Endodermal cell (in vitro differentiated cells): ENCODE measurements at regions not wholly inside any gene's neighbourhood (a gene's known extent, or its start where the extent isn't known, plus 50 kb on each side); places are given as distances from the start of the nearest gene placed in this dataset.
"Not testable (repeated sequence)": the region's sequence is repeated elsewhere in the genome, so short reads cannot be mapped to it uniquely, and the experiment has no call there.

Experiments used
- DNase-seq: peaks from one replicate; pipeline ENCODE4 v3.0.0-alpha.2; 2017
- H3K27ac ChIP-seq: 2 replicates; pipeline ENCODE4 v1.5.1; 2013; ENCODE audit warnings: mild to moderate bottlenecking, low read depth, low read length, moderate library complexity
- H3K27me3 ChIP-seq: 2 replicates; pipeline ENCODE4 v1.6.1; 2013; ENCODE audit warnings: mild to moderate bottlenecking, low read length, moderate library complexity; ENCODE audit not compliant: insufficient read depth, control insufficient read depth, poor library complexity, severe bottlenecking
- H3K36me3 ChIP-seq: 2 replicates; pipeline ENCODE4 v1.7.0; 2013; ENCODE audit warnings: mild to moderate bottlenecking, low read length, moderate library complexity; ENCODE audit not compliant: control insufficient read depth, insufficient read depth
- H3K4me1 ChIP-seq: one replicate; pipeline ENCODE4 v1.7.0; 2013; ENCODE audit warnings: low read length; ENCODE audit not compliant: control insufficient read depth, insufficient read depth
- H3K4me3 ChIP-seq: 2 replicates; pipeline ENCODE4 v1.5.1; 2013; ENCODE audit warnings: mild to moderate bottlenecking, low read length, moderate library complexity
- H3K9ac ChIP-seq: 2 replicates; pipeline ENCODE4 v1.6.1; 2013; ENCODE audit warnings: mild to moderate bottlenecking, low read length, moderate library complexity; ENCODE audit not compliant: poor library complexity, severe bottlenecking; ENCODE audit errors: extremely low read depth
- H3K9me3 ChIP-seq: 2 replicates; pipeline ENCODE4 v1.6.1; 2013; ENCODE audit warnings: mild to moderate bottlenecking, low read length, moderate library complexity; ENCODE audit not compliant: control insufficient read depth
- H3K27ac Mint-ChIP-seq: 2 replicates; pipeline ENCODE4 v1.8.0; 2020; ENCODE audit warnings: mixed read lengths
- H3K27me3 Mint-ChIP-seq: 2 replicates; pipeline ENCODE4 v1.8.0; 2021; ENCODE audit warnings: mild to moderate bottlenecking, mixed read lengths; ENCODE audit not compliant: insufficient read depth
- H3K36me3 Mint-ChIP-seq: 2 replicates; pipeline ENCODE4 v1.8.0; 2020; ENCODE audit warnings: low read depth, mixed read lengths
- H3K4me1 Mint-ChIP-seq: 2 replicates; pipeline ENCODE4 v1.8.0; 2020; ENCODE audit warnings: mixed read lengths
- H3K4me3 Mint-ChIP-seq: 2 replicates; pipeline ENCODE4 v1.8.0; 2020; ENCODE audit warnings: mild to moderate bottlenecking, moderate library complexity, mixed read lengths
- H3K9me3 Mint-ChIP-seq: 2 replicates; pipeline ENCODE4 v1.8.0; 2020; ENCODE audit warnings: mild to moderate bottlenecking, mixed read lengths
- WGBS, 2 experiments: methylation state at CpG; one replicate each; pipeline versions ENCODE4 v1.1.5 to v1.1.7; 2013; ENCODE audit warnings: missing lambda C conversion rate in 2 of 2, mixed read lengths in 1 of 2; ENCODE audit not compliant: insufficient coverage in 1 of 2, insufficient read length in 1 of 2; 5-methylcytosine and 5-hydroxymethylcytosine counted together
- TF ChIP-seq, protein P1 (sequence below): fragments of 200-600 bp; sonication (generic); conservative IDR thresholded peaks from 2 replicates; pipeline ENCODE4 v1.5.0; 2021; ENCODE audit warnings: antibody characterized with exemption, mild to moderate bottlenecking

DNA sequence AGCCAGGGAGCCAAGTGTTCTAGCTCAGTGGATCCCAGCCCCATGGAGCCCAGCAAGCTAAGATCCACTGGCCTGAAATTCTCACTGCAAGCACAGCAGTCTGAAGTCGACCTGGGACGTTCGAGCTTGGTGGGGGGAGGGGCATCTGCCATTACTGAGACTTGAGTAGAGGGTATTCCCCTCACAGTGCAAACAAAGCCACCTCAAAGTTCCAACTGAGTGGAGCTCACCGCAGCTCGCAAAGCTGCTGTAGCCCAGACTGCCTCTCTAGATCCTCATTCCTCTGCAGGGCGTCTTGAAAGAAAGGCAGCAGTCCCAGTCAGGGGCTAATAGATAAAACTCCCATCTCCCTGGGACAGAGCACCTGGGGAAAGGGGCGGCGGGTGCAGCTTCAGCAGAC lies 226.3 kb downstream of the ZIC3 start:
- no peak overlapping the region for H3K4me3 Mint-ChIP-seq
- H3K9ac ChIP-seq, result no peak overlapping the region
- no peak overlapping the region for H3K27ac ChIP-seq
- no peaks in the 10 kb centered on the region for H3K36me3 Mint-ChIP-seq
- H3K9me3 Mint-ChIP-seq, result peaks cover 68% of the 10 kb centered on the region
- TF ChIP-seq, protein P1, sequence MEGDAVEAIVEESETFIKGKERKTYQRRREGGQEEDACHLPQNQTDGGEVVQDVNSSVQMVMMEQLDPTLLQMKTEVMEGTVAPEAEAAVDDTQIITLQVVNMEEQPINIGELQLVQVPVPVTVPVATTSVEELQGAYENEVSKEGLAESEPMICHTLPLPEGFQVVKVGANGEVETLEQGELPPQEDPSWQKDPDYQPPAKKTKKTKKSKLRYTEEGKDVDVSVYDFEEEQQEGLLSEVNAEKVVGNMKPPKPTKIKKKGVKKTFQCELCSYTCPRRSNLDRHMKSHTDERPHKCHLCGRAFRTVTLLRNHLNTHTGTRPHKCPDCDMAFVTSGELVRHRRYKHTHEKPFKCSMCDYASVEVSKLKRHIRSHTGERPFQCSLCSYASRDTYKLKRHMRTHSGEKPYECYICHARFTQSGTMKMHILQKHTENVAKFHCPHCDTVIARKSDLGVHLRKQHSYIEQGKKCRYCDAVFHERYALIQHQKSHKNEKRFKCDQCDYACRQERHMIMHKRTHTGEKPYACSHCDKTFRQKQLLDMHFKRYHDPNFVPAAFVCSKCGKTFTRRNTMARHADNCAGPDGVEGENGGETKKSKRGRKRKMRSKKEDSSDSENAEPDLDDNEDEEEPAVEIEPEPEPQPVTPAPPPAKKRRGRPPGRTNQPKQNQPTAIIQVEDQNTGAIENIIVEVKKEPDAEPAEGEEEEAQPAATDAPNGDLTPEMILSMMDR, result no peak
- no peak for DNase-seq
- 89 to 90% methylated on average over 2 to 5 of the region's 8 CpGs for WGBS, 2 experiments
- no peaks in the 10 kb centered on the region for H3K27me3 ChIP-seq
- H3K4me1 Mint-ChIP-seq, result no peaks in the 10 kb centered on the region
- H3K36me3 ChIP-seq, result no peaks in the 10 kb centered on the region
- peaks cover 3% of the 10 kb centered on the region for H3K9me3 ChIP-seq
- no peak overlapping the region for H3K27ac Mint-ChIP-seq
- peaks cover 2% of the 10 kb centered on the region for H3K27me3 Mint-ChIP-seq
- no peak overlapping the region for H3K4me3 ChIP-seq
- H3K4me1 ChIP-seq, result no peaks in the 10 kb centered on the region

GRCh38 chrX:137797926-137798325 lies 232.0 kb downstream of the ZIC3 start:
- H3K4me3 ChIP-seq, H3K36me3 Mint-ChIP-seq, H3K9ac ChIP-seq, H3K27ac Mint-ChIP-seq, H3K4me3 Mint-ChIP-seq, H3K4me1 ChIP-seq, H3K4me1 Mint-ChIP-seq, H3K27me3 ChIP-seq, H3K36me3 ChIP-seq, DNase-seq, H3K27me3 Mint-ChIP-seq, H3K27ac ChIP-seq: not testable (repeated sequence)
- peaks cover 75% of the 10 kb centered on the region for H3K9me3 Mint-ChIP-seq
- peaks cover 21% of the 10 kb centered on the region for H3K9me3 ChIP-seq
- WGBS, 2 experiments, result 90% methylated on average over 2 of the region's 3 CpGs; no CpG with 5 or more reads in 1 of the 2 experiments

GRCh38 chrX:137823257-137823656 lies 257.3 kb downstream of the ZIC3 start:
- Histone ChIP-seq H3K4me3 (no peak overlapping the region), H3K36me3 (no peaks in the 10 kb centered on the region), H3K9ac (no peak overlapping the region), H3K9me3 (peaks cover 16% of the 10 kb centered on the region), H3K27ac (no peak overlapping the region), H3K4me1 (no peaks in the 10 kb centered on the region), H3K27me3 (no peaks in the 10 kb centered on the region)
- Mint-ChIP-seq H3K9me3 (peaks cover 52% of the 10 kb centered on the region), H3K4me3 (no peak overlapping the region), H3K27ac (no peak overlapping the region), H3K4me1 (peaks cover 4% of the 10 kb centered on the region), H3K36me3 (peaks cover 8% of the 10 kb centered on the region), H3K27me3 (no peaks in the 10 kb centered on the region)
- no peak for DNase-seq
- TF ChIP-seq, protein P1, result peak; percentile 62
- no CpG with 5 or more reads among the region's 1 CpG for WGBS, 2 experiments

GRCh38 chrX:137847376-137847775 lies 281.4 kb downstream of the ZIC3 start:
- Histone ChIP-seq H3K4me3 (no peak overlapping the region), H3K36me3 (no peaks in the 10 kb centered on the region), H3K27me3 (no peaks in the 10 kb centered on the region), H3K27ac (no peak overlapping the region), H3K4me1 (no peaks in the 10 kb centered on the region), H3K9me3 (no peaks in the 10 kb centered on the region), H3K9ac (no peak overlapping the region)
- Mint-ChIP-seq H3K27me3 (no peaks in the 10 kb centered on the region), H3K9me3 (peaks cover 64% of the 10 kb centered on the region), H3K27ac (no peak overlapping the region), H3K4me1 (peaks cover 4% of the 10 kb centered on the region), H3K4me3 (no peak overlapping the region), H3K36me3 (peaks cover 3% of the 10 kb centered on the region)
- TF ChIP-seq, protein P1, result no peak
- 83% methylated on average over 2 of the region's 2 CpGs; no CpG with 5 or more reads in 1 of the 2 experiments for WGBS, 2 experiments
- DNase-seq, result no peak
